Fibroblast of lung (primary cell): ENCODE measurements at regions not wholly inside any gene's neighbourhood (a gene's known extent, or its start where the extent isn't known, plus 50 kb on each side); places are given as distances from the start of the nearest gene placed in this dataset.

ENCODE experiments used
- DNase-seq, 2 donors: peaks; one replicate each; pipeline versions ENCODE4 v3.0.0 to v3.0.0-alpha.2; 2010; ENCODE audit warnings: low read depth in 2 of 2
- H2AFZ ChIP-seq: 2 replicates; pipeline ENCODE4 v1.5.1; 2012; ENCODE audit warnings: low read length, control low read depth, inconsistent platforms
- H3K27ac ChIP-seq: 2 replicates; pipeline ENCODE4 v1.5.1; 2011; ENCODE audit warnings: low read length, control low read depth; ENCODE audit not compliant: insufficient read depth
- H3K27me3 ChIP-seq: 2 replicates; pipeline ENCODE4 v1.5.1; 2011; ENCODE audit warnings: mild to moderate bottlenecking, low read length; ENCODE audit not compliant: control insufficient read depth, insufficient read depth
- H3K36me3 ChIP-seq: 2 replicates; pipeline ENCODE4 v1.5.1; 2011; ENCODE audit warnings: low read length; ENCODE audit not compliant: control insufficient read depth, insufficient read depth
- H3K4me1 ChIP-seq: 2 replicates; pipeline ENCODE4 v1.5.1; 2011; ENCODE audit warnings: low read length; ENCODE audit not compliant: control insufficient read depth, insufficient read depth; ENCODE audit errors: extremely low read depth
- H3K4me2 ChIP-seq: 2 replicates; pipeline ENCODE4 v1.5.1; 2011; ENCODE audit warnings: low read length, control low read depth; ENCODE audit not compliant: insufficient read depth; ENCODE audit errors: extremely low read depth
- H3K4me3 ChIP-seq, 4 experiments: fragments of 200-600 bp in 1 of 4; sonication (generic) in 1 of 4; replicated peaks in 1 of 4; 2 replicates each; pipeline ENCODE4 v1.5.1; 2011 to 2016; ENCODE audit warnings: low read length in 4 of 4, low read depth in 3 of 4, mild to moderate bottlenecking in 3 of 4, control low read depth in 2 of 4, inconsistent platforms in 1 of 4, mixed read lengths in 1 of 4; ENCODE audit not compliant: insufficient read depth in 1 of 4; ENCODE audit errors: control extremely low read depth in 1 of 4
- H3K79me2 ChIP-seq: 2 replicates; pipeline ENCODE4 v1.5.1; 2012; ENCODE audit warnings: mild to moderate bottlenecking, low read length, inconsistent platforms; ENCODE audit not compliant: control insufficient read depth, insufficient read depth
- H3K9ac ChIP-seq: 2 replicates; pipeline ENCODE4 v1.5.1; 2011; ENCODE audit warnings: mild to moderate bottlenecking, low read length, control low read depth; ENCODE audit not compliant: insufficient read depth
- H3K9me3 ChIP-seq: 2 replicates; pipeline ENCODE4 v1.5.1; 2012; ENCODE audit warnings: low read depth, low read length; ENCODE audit not compliant: control insufficient read depth, insufficient read depth
- H4K20me1 ChIP-seq: 2 replicates; pipeline ENCODE4 v1.5.1; 2011; ENCODE audit warnings: low read length; ENCODE audit not compliant: control insufficient read depth, insufficient read depth; ENCODE audit errors: extremely low read depth
- CTCF ChIP-seq, 2 donors: IDR thresholded peaks in 1 of 2; conservative IDR thresholded peaks in 1 of 2; 1 replicate in 1 of 2; 2 replicates in 1 of 2; pipeline ENCODE4 v1.5.1; 2011 to 2012; ENCODE audit warnings: low read length in 2 of 2, control low read depth in 1 of 2, inconsistent platforms in 1 of 2, low read depth in 1 of 2, mild to moderate bottlenecking in 1 of 2
- EZH2 ChIP-seq: IDR thresholded peaks from 2 replicates; pipeline ENCODE4 v1.5.1; 2012; ENCODE audit warnings: low read length, control low read depth, mild to moderate bottlenecking; ENCODE audit errors: missing control alignments

GRCh38 chrX:9091258-9091657 lies 57.3 kb upstream of the FAM9B start:
- DNase-seq, result no peak
- Histone ChIP-seq H3K36me3 (no peaks in the 10 kb centered on the region), H3K4me2 (no peak overlapping the region), H3K79me2 (no peaks in the 10 kb centered on the region), H3K27me3 (no peaks in the 10 kb centered on the region), H3K4me3 (no peak overlapping the region), H3K4me1 (no peaks in the 10 kb centered on the region), H3K9me3 (no peaks in the 10 kb centered on the region), H3K27ac (no peak overlapping the region), H2AFZ (no peak overlapping the region), H3K9ac (no peak overlapping the region), H4K20me1 (no peaks in the 10 kb centered on the region)
- no peak for TF ChIP-seq CTCF (conservative IDR thresholded peaks at IDR 0.05 in 1 of 2, IDR thresholded peaks at IDR 0.05 in 1 of 2; ENCODE audit: low read depth in 1 of 2, low read length in 2 of 2)
- no peak for TF ChIP-seq EZH2

GRCh38 chrX:9102956-9103355 lies 69.0 kb upstream of the FAM9B start:
- TF ChIP-seq CTCF (conservative IDR thresholded peaks at IDR 0.05 in 1 of 2, IDR thresholded peaks at IDR 0.05 in 1 of 2; ENCODE audit: low read depth in 1 of 2, low read length in 2 of 2) (no peak), EZH2 (no peak)
- Histone ChIP-seq H3K9me3 (no peaks in the 10 kb centered on the region), H2AFZ (no peak overlapping the region), H3K79me2 (no peaks in the 10 kb centered on the region), H3K27me3 (no peaks in the 10 kb centered on the region), H3K4me1 (no peaks in the 10 kb centered on the region), H3K4me3 (no peak overlapping the region), H3K36me3 (no peaks in the 10 kb centered on the region), H3K9ac (no peak overlapping the region), H4K20me1 (no peaks in the 10 kb centered on the region), H3K27ac (no peak overlapping the region), H3K4me2 (no peak overlapping the region)
- no peak for DNase-seq

GRCh38 chrX:9108054-9108453 lies 74.1 kb upstream of the FAM9B start:
- DNase-seq, result peak in 1 of 2 donors; percentile 18
- Histone ChIP-seq H3K9ac (no peak overlapping the region), H3K9me3 (no peaks in the 10 kb centered on the region), H3K4me1 (no peaks in the 10 kb centered on the region), H3K36me3 (no peaks in the 10 kb centered on the region), H2AFZ (no peak overlapping the region), H3K79me2 (no peaks in the 10 kb centered on the region), H3K27ac (no peak overlapping the region), H4K20me1 (no peaks in the 10 kb centered on the region), H3K4me3 (no peak overlapping the region), H3K4me2 (no peak overlapping the region), H3K27me3 (no peaks in the 10 kb centered on the region)
- TF ChIP-seq CTCF (conservative IDR thresholded peaks at IDR 0.05 in 1 of 2, IDR thresholded peaks at IDR 0.05 in 1 of 2; ENCODE audit: low read depth in 1 of 2, low read length in 2 of 2) (no peak), EZH2 (no peak)
